DOHH2 (cell line): ENCODE measurements at regions not wholly inside any gene's neighbourhood (a gene's known extent, or its start where the extent isn't known, plus 50 kb on each side); places are given as distances from the start of the nearest gene placed in this dataset.

Experiments
- H3F3A ChIP-seq: fragments of 200-600 bp; sonication (generic), shearing (Covaris generic); 2 replicates; pipeline ENCODE4 v1.6.0; 2016; ENCODE audit warnings: antibody characterized with exemption, mild to moderate bottlenecking; ENCODE audit not compliant: control insufficient read depth, insufficient read depth
- H3K27ac ChIP-seq: fragments of 200-600 bp; sonication (generic); 2 replicates; pipeline ENCODE4 v1.5.1; 2014; ENCODE audit warnings: low read depth, mild to moderate bottlenecking, low read length, moderate library complexity
- H3K27me3 ChIP-seq: fragments of 200-600 bp; sonication (generic); 2 replicates; pipeline ENCODE4 v1.6.1; 2014; ENCODE audit warnings: mild to moderate bottlenecking, low read length, mixed read lengths; ENCODE audit not compliant: control insufficient read depth
- H3K36me3 ChIP-seq: fragments of 200-600 bp; sonication (generic); 2 replicates; pipeline ENCODE4 v1.6.1; 2014; ENCODE audit warnings: mild to moderate bottlenecking, low read length, moderate library complexity, mixed read lengths; ENCODE audit not compliant: control insufficient read depth
- H3K4me1 ChIP-seq: fragments of 200-600 bp; sonication (generic); 2 replicates; pipeline ENCODE4 v1.6.1; 2014; ENCODE audit warnings: mild to moderate bottlenecking, low read length, mixed read lengths; ENCODE audit not compliant: control insufficient read depth
- H3K4me2 ChIP-seq: fragments of 200-600 bp; sonication (generic); 2 replicates; pipeline ENCODE4 v1.6.0; 2014; ENCODE audit warnings: mild to moderate bottlenecking, low read length, moderate library complexity
- H3K4me3 ChIP-seq: fragments of 200-600 bp; sonication (generic); 2 replicates; pipeline ENCODE4 v1.5.1; 2014; ENCODE audit warnings: mild to moderate bottlenecking, low read length, mixed read lengths
- H3K79me2 ChIP-seq: fragments of 200-600 bp; sonication (generic); 2 replicates; pipeline ENCODE4 v1.6.1; 2014; ENCODE audit warnings: mild to moderate bottlenecking, low read length, mixed read lengths; ENCODE audit not compliant: control insufficient read depth
- H3K9me2 ChIP-seq: fragments of 200-600 bp; sonication (generic); replicated peaks from 2 replicates; pipeline ENCODE4 v1.6.1; 2014; ENCODE audit warnings: mild to moderate bottlenecking, low read length, mixed read lengths; ENCODE audit not compliant: control insufficient read depth
- H3K9me3 ChIP-seq: fragments of 200-600 bp; sonication (generic); 2 replicates; pipeline ENCODE4 v1.6.1; 2014; ENCODE audit warnings: antibody characterized with exemption, low read length, mixed read lengths; ENCODE audit not compliant: control insufficient read depth, insufficient read depth
- H4K20me1 ChIP-seq: fragments of 200-600 bp; sonication (generic); 2 replicates; pipeline ENCODE4 v1.6.0; 2014; ENCODE audit warnings: low read depth, mild to moderate bottlenecking, antibody characterized with exemption, low read length, moderate library complexity; ENCODE audit not compliant: control insufficient read depth, insufficient read depth
- EZH2phosphoT487 ChIP-seq: fragments of 200-600 bp; sonication (generic); IDR thresholded peaks from 2 replicates; pipeline ENCODE4 v1.6.1; 2017; ENCODE audit warnings: borderline replicate concordance, mild to moderate bottlenecking, antibody characterized with exemption, low read length, moderate library complexity, mixed read lengths
- TF ChIP-seq, protein P1 (sequence below): fragments of 200-600 bp; sonication (generic); IDR thresholded peaks from one replicate; pipeline ENCODE4 v1.5.1; 2014; ENCODE audit warnings: antibody characterized with exemption, mild to moderate bottlenecking, low read depth, low read length; ENCODE audit not compliant: poor library complexity, severe bottlenecking

DNA sequence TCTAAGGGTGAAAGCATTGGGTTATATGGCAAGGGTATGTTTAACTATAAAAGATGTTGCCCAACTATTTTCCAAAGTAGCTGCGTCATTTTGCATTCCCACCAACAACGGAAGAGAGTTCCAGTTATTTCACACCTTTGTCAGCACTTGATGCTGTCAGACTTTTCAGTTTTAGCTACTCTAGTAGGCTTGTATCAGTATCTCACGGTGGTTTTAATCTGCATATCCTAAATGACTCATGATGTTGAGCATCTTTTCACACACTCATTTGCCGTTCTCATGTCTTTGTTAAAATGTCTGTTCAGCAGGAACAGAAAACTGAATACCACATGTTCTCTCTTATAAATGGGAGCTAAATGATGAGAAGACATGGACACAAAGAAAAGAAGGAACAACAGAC, 122.3 kb downstream of the RNASET2 start:
- H4K20me1 ChIP-seq, result no peaks in the 10 kb centered on the region
- no peaks in the 10 kb centered on the region for H3K36me3 ChIP-seq
- H3K4me1 ChIP-seq, result no peaks in the 10 kb centered on the region
- H3K9me2 ChIP-seq, result no peaks in the 10 kb centered on the region
- no peak overlapping the region for H3K4me2 ChIP-seq
- no peak for TF ChIP-seq EZH2phosphoT487
- TF ChIP-seq, protein P1, sequence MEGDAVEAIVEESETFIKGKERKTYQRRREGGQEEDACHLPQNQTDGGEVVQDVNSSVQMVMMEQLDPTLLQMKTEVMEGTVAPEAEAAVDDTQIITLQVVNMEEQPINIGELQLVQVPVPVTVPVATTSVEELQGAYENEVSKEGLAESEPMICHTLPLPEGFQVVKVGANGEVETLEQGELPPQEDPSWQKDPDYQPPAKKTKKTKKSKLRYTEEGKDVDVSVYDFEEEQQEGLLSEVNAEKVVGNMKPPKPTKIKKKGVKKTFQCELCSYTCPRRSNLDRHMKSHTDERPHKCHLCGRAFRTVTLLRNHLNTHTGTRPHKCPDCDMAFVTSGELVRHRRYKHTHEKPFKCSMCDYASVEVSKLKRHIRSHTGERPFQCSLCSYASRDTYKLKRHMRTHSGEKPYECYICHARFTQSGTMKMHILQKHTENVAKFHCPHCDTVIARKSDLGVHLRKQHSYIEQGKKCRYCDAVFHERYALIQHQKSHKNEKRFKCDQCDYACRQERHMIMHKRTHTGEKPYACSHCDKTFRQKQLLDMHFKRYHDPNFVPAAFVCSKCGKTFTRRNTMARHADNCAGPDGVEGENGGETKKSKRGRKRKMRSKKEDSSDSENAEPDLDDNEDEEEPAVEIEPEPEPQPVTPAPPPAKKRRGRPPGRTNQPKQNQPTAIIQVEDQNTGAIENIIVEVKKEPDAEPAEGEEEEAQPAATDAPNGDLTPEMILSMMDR, result no peak
- H3F3A ChIP-seq, result no peaks in the 10 kb centered on the region
- no peak overlapping the region for H3K27ac ChIP-seq
- H3K4me3 ChIP-seq, result no peak overlapping the region
- no peaks in the 10 kb centered on the region for H3K9me3 ChIP-seq
- no peaks in the 10 kb centered on the region for H3K79me2 ChIP-seq
- 0 out of 2 replicates have a peak, but pooled peaks cover 4% of the 10 kb centered on the region for H3K27me3 ChIP-seq

DNA sequence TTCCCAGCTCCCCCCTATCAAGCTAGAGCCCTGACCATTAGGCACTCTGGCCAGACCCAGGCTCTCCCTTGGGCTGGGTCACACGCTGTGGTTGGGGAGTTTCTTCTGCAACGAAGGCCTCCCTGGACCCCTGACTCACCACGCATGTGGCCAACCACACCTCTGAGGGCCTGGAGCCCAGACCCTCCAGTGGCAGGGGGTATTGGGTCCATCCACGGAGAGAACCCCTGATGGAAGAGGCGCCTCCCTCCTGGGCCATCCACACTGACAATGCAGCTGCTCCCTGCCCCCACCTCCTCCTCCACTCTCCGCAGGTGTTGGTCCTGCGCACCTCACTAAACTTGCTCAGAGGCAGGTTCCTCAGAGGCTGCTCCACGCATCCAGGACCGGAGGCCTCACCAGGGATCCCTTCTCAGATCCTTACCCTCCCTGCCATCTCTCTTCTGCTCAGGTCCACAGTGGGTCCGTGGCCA, 125.4 kb downstream of the RNASET2 start:
- no peaks in the 10 kb centered on the region for H3F3A ChIP-seq
- no peaks in the 10 kb centered on the region for H3K9me3 ChIP-seq
- no peaks in the 10 kb centered on the region for H3K79me2 ChIP-seq
- H3K27me3 ChIP-seq, result peaks cover 8% of the 10 kb centered on the region; the same call in 1 of the 2 replicates
- no peaks in the 10 kb centered on the region for H4K20me1 ChIP-seq
- H3K9me2 ChIP-seq, result no peaks in the 10 kb centered on the region
- no peaks in the 10 kb centered on the region for H3K36me3 ChIP-seq
- TF ChIP-seq, protein P1, result no peak
- TF ChIP-seq EZH2phosphoT487, result no peak
- no peaks in the 10 kb centered on the region for H3K4me1 ChIP-seq
- no peak overlapping the region for H3K4me3 ChIP-seq
- no peak overlapping the region for H3K4me2 ChIP-seq
- no peak overlapping the region for H3K27ac ChIP-seq

DNA sequence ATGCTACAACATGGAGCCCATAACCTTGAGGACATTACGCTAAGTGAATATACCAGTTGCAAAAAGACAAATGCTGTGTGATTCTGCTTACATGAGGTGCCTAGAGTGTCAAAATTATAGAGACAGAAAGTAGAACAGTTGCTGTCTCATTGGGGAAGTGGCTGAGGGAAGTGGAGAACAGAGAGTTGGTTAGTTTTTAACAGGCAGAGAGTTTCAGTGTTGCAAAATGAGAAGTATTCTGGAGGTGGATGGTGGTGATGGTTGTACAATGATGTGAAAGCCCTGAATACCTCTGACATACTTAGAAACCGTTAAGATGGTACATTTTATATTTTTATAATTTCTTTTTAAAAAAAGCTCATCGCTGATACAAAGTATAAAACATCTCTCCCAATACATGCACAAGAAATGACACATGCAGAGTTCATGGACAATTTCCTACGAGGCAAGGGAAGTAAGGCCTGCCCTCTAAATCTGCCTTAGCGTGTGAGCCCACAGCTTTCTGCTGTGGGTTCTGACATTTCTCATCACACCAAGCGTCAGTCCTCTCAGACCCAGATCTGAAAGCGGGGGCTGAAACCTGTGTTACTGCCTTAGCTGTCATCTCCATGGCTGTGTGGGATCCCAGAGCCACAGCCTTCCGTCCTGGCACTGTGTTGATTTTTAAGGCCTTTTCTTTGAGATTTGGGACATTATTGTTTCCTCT, 126.0 kb downstream of the RNASET2 start:
- Histone ChIP-seq H3K79me2 (no peaks in the 10 kb centered on the region), H3K4me2 (no peak overlapping the region), H3K9me2 (no peaks in the 10 kb centered on the region), H3K27ac (no peak overlapping the region), H3K4me3 (no peak overlapping the region), H3K9me3 (no peaks in the 10 kb centered on the region), H3K27me3 (peaks cover 6% of the 10 kb centered on the region; the same call in 1 of the 2 replicates), H3F3A (no peaks in the 10 kb centered on the region), H3K36me3 (no peaks in the 10 kb centered on the region), H4K20me1 (no peaks in the 10 kb centered on the region), H3K4me1 (no peaks in the 10 kb centered on the region)
- TF ChIP-seq, protein P1, result no peak
- no peak for TF ChIP-seq EZH2phosphoT487
